Small intestine (tissue), 7 donors: ENCODE measurements at regions not wholly inside any gene's neighbourhood (a gene's known extent, or its start where the extent isn't known, plus 50 kb on each side); places are given as distances from the start of the nearest gene placed in this dataset.

Experiments
- DNase-seq, 2 donors: peaks; one replicate each; pipeline versions ENCODE4 v3.0.0 to v3.0.0-alpha.2; 2013
- FAIRE-seq: peaks from 2 replicates; lab custom pipeline; 2012; peaks lifted over from hg19 to GRCh38; lab: Jason Lieb, UNC
- H3K27ac ChIP-seq, 3 donors: one replicate each; pipeline ENCODE4 v1.5.1; 2013; ENCODE audit warnings: low read length in 2 of 3, mild to moderate bottlenecking in 2 of 3, control low read depth in 1 of 3, inconsistent platforms in 1 of 3, low read depth in 1 of 3, moderate library complexity in 1 of 3
- H3K27me3 ChIP-seq, 3 donors: one replicate each; pipeline ENCODE4 v1.6.1; 2013; ENCODE audit warnings: low read length in 3 of 3, inconsistent platforms in 1 of 3; ENCODE audit not compliant: control insufficient read depth in 3 of 3, insufficient read depth in 3 of 3
- H3K36me3 ChIP-seq, 3 donors: one replicate each; pipeline ENCODE4 v1.6.1; 2013; ENCODE audit warnings: low read length in 3 of 3, inconsistent platforms in 1 of 3, low read depth in 1 of 3, mild to moderate bottlenecking in 1 of 3, moderate library complexity in 1 of 3; ENCODE audit not compliant: control insufficient read depth in 3 of 3, insufficient read depth in 2 of 3
- H3K4me1 ChIP-seq, 3 donors: one replicate each; pipeline ENCODE4 v1.6.1; 2013; ENCODE audit warnings: low read length in 2 of 3, inconsistent platforms in 1 of 3, low read depth in 1 of 3, mild to moderate bottlenecking in 1 of 3, moderate library complexity in 1 of 3; ENCODE audit not compliant: control insufficient read depth in 3 of 3, insufficient read depth in 2 of 3
- H3K4me3 ChIP-seq, 3 donors: one replicate each; pipeline ENCODE4 v1.5.1; 2013; ENCODE audit warnings: low read length in 3 of 3, control low read depth in 1 of 3, inconsistent platforms in 1 of 3, low read depth in 1 of 3, mild to moderate bottlenecking in 1 of 3, moderate library complexity in 1 of 3
- H3K9me3 ChIP-seq, 2 donors: one replicate each; pipeline ENCODE4 v1.6.1; 2013; ENCODE audit warnings: low read depth in 1 of 2, low read length in 1 of 2; ENCODE audit not compliant: control insufficient read depth in 2 of 2, insufficient read depth in 1 of 2
- WGBS, 3 donors: extraction: QIAGEN DNeasy Blood & Tissue Kit; methylation state at CpG; one replicate each; pipeline ENCODE4 v1.1.7; 2013; 5-methylcytosine and 5-hydroxymethylcytosine counted together
- donor health status: healthy with polysubstance abuse.
- donor health status: control.
- donor health status: control.
- donor health status: Bipolar disorder and iron deficiency.
- donor health status: healthy.

- Histone ChIP-seq H3K27me3 (no peaks in the 10 kb centered on the region), H3K4me1 (no peaks in the 10 kb centered on the region), H3K36me3 (no peaks in the 10 kb centered on the region), H3K9me3 (peaks cover 2 to 15% of the 10 kb centered on the region in 2 donors), H3K4me3 (no peak overlapping the region), H3K27ac (no peak overlapping the region)
- WGBS, 3 donors = 94 to 99% (median 94%) methylated on average over 4 of the region's 4 CpGs
- no peak for FAIRE-seq
- DNase-seq = no peak
Measured at GRCh38 chr2:2573205-2573604, 242.1 kb upstream of the MYT1L start.

GRCh38 chr2:2572393-2573204, 241.5 kb upstream of the MYT1L start:
- no peak overlapping the region for H3K4me3 ChIP-seq
- H3K36me3 ChIP-seq = no peaks in the 10 kb centered on the region
- FAIRE-seq = no peak
- no peaks in the 10 kb centered on the region for H3K4me1 ChIP-seq
- peaks cover 2 to 15% of the 10 kb centered on the region in 2 donors for H3K9me3 ChIP-seq
- 93 to 98% (median 95%) methylated on average over 25 of the region's 25 CpGs for WGBS, 3 donors
- no peak overlapping the region for H3K27ac ChIP-seq
- H3K27me3 ChIP-seq = no peaks in the 10 kb centered on the region
- no peak for DNase-seq

- Histone ChIP-seq H3K27ac (no peak overlapping the region), H3K4me3 (no peak overlapping the region), H3K36me3 (no peaks in the 10 kb centered on the region), H3K4me1 (no peaks in the 10 kb centered on the region), H3K9me3 (peaks cover 2 to 15% of the 10 kb centered on the region in 2 donors), H3K27me3 (no peaks in the 10 kb centered on the region)
- 91 to 95% (median 91%) methylated on average over 39 to 41 of the region's 41 CpGs for WGBS, 3 donors
- FAIRE-seq (no peak), DNase-seq (no peak)
Measured at GRCh38 chr2:2571301-2572150, 240.5 kb upstream of the MYT1L start.

GRCh38 chr2:2570871-2571270, 239.8 kb upstream of the MYT1L start:
- 89 to 95% (median 91%) methylated on average over 5 of the region's 5 CpGs for WGBS, 3 donors
- peaks cover 2 to 15% of the 10 kb centered on the region in 2 donors for H3K9me3 ChIP-seq
- DNase-seq = no peak
- no peak for FAIRE-seq
- H3K36me3 ChIP-seq = no peaks in the 10 kb centered on the region
- H3K27ac ChIP-seq = no peak overlapping the region
- H3K4me3 ChIP-seq = no peak overlapping the region
- H3K27me3 ChIP-seq = no peaks in the 10 kb centered on the region
- no peaks in the 10 kb centered on the region for H3K4me1 ChIP-seq

- no peaks in the 10 kb centered on the region for H3K36me3 ChIP-seq
- H3K4me1 ChIP-seq = no peaks in the 10 kb centered on the region
- no peaks in the 10 kb centered on the region for H3K27me3 ChIP-seq
- H3K27ac ChIP-seq = no peak overlapping the region
- H3K4me3 ChIP-seq = no peak overlapping the region
- FAIRE-seq (no peak), DNase-seq (no peak)
- peaks cover 2 to 15% of the 10 kb centered on the region in 2 donors for H3K9me3 ChIP-seq
- 87 to 89% (median 87%) methylated on average over 11 of the region's 11 CpGs for WGBS, 3 donors
Measured at GRCh38 chr2:2570360-2570759, 239.3 kb upstream of the MYT1L start.

GRCh38 chr2:2569836-2570235, 238.8 kb upstream of the MYT1L start:
- Histone ChIP-seq H3K4me3 (no peak overlapping the region), H3K27ac (no peak overlapping the region), H3K9me3 (peaks cover 2 to 15% of the 10 kb centered on the region in 2 donors), H3K27me3 (no peaks in the 10 kb centered on the region), H3K4me1 (no peaks in the 10 kb centered on the region), H3K36me3 (no peaks in the 10 kb centered on the region)
- DNase-seq = no peak
- 72 to 88% (median 86%) methylated on average over 4 of the region's 4 CpGs for WGBS, 3 donors
- no peak for FAIRE-seq

- Histone ChIP-seq H3K27me3 (no peaks in the 10 kb centered on the region), H3K4me3 (no peak overlapping the region), H3K27ac (no peak overlapping the region), H3K4me1 (no peaks in the 10 kb centered on the region), H3K9me3 (peaks cover 2 to 15% of the 10 kb centered on the region in 2 donors), H3K36me3 (no peaks in the 10 kb centered on the region)
- no peak for DNase-seq
- no peak for FAIRE-seq
- WGBS, 3 donors = 88 to 96% (median 90%) methylated on average over 11 of the region's 11 CpGs
Measured at GRCh38 chr2:2569306-2569705, 238.2 kb upstream of the MYT1L start.

GRCh38 chr2:2568411-2568810, 237.3 kb upstream of the MYT1L start:
- Histone ChIP-seq H3K27me3 (no peaks in the 10 kb centered on the region), H3K36me3 (no peaks in the 10 kb centered on the region), H3K4me3 (no peak overlapping the region), H3K4me1 (no peaks in the 10 kb centered on the region), H3K9me3 (peaks cover 2 to 7% of the 10 kb centered on the region in 2 donors), H3K27ac (no peak overlapping the region)
- DNase-seq = no peak
- 81 to 92% (median 84%) methylated on average over 9 of the region's 9 CpGs for WGBS, 3 donors
- FAIRE-seq = no peak
